ENCODE measurements at regions not wholly inside any gene's neighbourhood (a gene's known extent, or its start where the extent isn't known, plus 50 kb on each side); places are given as distances from the start of the nearest gene placed in this dataset.

GRCh38 chr14:86015511-86015910 lies 485.6 kb downstream of the FLRT2 start:
- ChIA-PET CTCF (no interaction called here), POLR2A (ENCODE audit: low non-redundant PET) (no interaction called here)
- H3K36me3 ChIP-seq (ENCODE audit: insufficient read depth, low read length, poor library complexity, severe bottlenecking): no peaks in the 10 kb centered on the region
- BruUV-seq (replicated peaks): no TSS peak
- intact Hi-C loops (cut with micrococcal nuclease; ENCODE audit: unreplicated experiment): no loop called here
- H3K27ac ChIP-seq (ENCODE audit: low read depth, low read length, poor library complexity, severe bottlenecking): no peak overlapping the region
- no peaks in the 10 kb centered on the region for H3K27me3 ChIP-seq (replicated peaks; ENCODE audit: insufficient read depth, low read depth, low read length, poor library complexity)
- TF ChIP-seq CTCF (conservative IDR thresholded peaks at IDR 0.05; ENCODE audit: low read depth, low read length) (no peak), EZH2 (IDR thresholded peaks at IDR 0.05; ENCODE audit: borderline replicate concordance, low read depth, low read length, poor library complexity, severe bottlenecking) (no peak)
- H3K4me1 ChIP-seq (ENCODE audit: insufficient read depth, low read length, poor library complexity, severe bottlenecking): no peaks in the 10 kb centered on the region
- no peak overlapping the region for H3K4me3 ChIP-seq (ENCODE audit: low read depth, low read length, poor library complexity, severe bottlenecking)
- H3K9me3 ChIP-seq (ENCODE audit: low read depth, low read length, poor library complexity, severe bottlenecking): no peaks in the 10 kb centered on the region
- DNase-seq (ENCODE audit: low spot score): no peak

- DNase-seq (ENCODE audit: low spot score): no peak
- Histone ChIP-seq H3K27me3 (replicated peaks; ENCODE audit: insufficient read depth, low read depth, low read length, poor library complexity) (no peaks in the 10 kb centered on the region), H3K4me1 (ENCODE audit: insufficient read depth, low read length, poor library complexity, severe bottlenecking) (no peaks in the 10 kb centered on the region), H3K4me3 (ENCODE audit: low read depth, low read length, poor library complexity, severe bottlenecking) (no peak overlapping the region), H3K36me3 (ENCODE audit: insufficient read depth, low read length, poor library complexity, severe bottlenecking) (no peaks in the 10 kb centered on the region), H3K27ac (ENCODE audit: low read depth, low read length, poor library complexity, severe bottlenecking) (no peak overlapping the region), H3K9me3 (ENCODE audit: low read depth, low read length, poor library complexity, severe bottlenecking) (no peaks in the 10 kb centered on the region)
- ChIA-PET POLR2A (ENCODE audit: low non-redundant PET) (no interaction called here), CTCF (no interaction called here)
- no TSS peak for BruUV-seq (replicated peaks)
- TF ChIP-seq EZH2 (IDR thresholded peaks at IDR 0.05; ENCODE audit: borderline replicate concordance, low read depth, low read length, poor library complexity, severe bottlenecking): no peak
- TF ChIP-seq CTCF (conservative IDR thresholded peaks at IDR 0.05; ENCODE audit: low read depth, low read length): no peak
- intact Hi-C loops (cut with micrococcal nuclease; ENCODE audit: unreplicated experiment): no loop called here
These were observed 483.7 kb downstream of the FLRT2 start for GRCh38 chr14:86013641-86014040.

GRCh38 chr14:86012461-86012860 lies 482.5 kb downstream of the FLRT2 start:
- Histone ChIP-seq H3K9me3 (ENCODE audit: low read depth, low read length, poor library complexity, severe bottlenecking) (no peaks in the 10 kb centered on the region), H3K27ac (ENCODE audit: low read depth, low read length, poor library complexity, severe bottlenecking) (no peak overlapping the region), H3K36me3 (ENCODE audit: insufficient read depth, low read length, poor library complexity, severe bottlenecking) (no peaks in the 10 kb centered on the region), H3K27me3 (replicated peaks; ENCODE audit: insufficient read depth, low read depth, low read length, poor library complexity) (no peaks in the 10 kb centered on the region), H3K4me3 (ENCODE audit: low read depth, low read length, poor library complexity, severe bottlenecking) (no peak overlapping the region), H3K4me1 (ENCODE audit: insufficient read depth, low read length, poor library complexity, severe bottlenecking) (no peaks in the 10 kb centered on the region)
- TF ChIP-seq CTCF (conservative IDR thresholded peaks at IDR 0.05; ENCODE audit: low read depth, low read length): no peak
- no peak for TF ChIP-seq EZH2 (IDR thresholded peaks at IDR 0.05; ENCODE audit: borderline replicate concordance, low read depth, low read length, poor library complexity, severe bottlenecking)
- POLR2A ChIA-PET (ENCODE audit: low non-redundant PET): no interaction called here
- CTCF ChIA-PET: no interaction called here
- intact Hi-C loops (cut with micrococcal nuclease; ENCODE audit: unreplicated experiment): no loop called here
- DNase-seq (ENCODE audit: low spot score): no peak
- BruUV-seq (replicated peaks): no TSS peak
